SJCRH30 (cell line): ENCODE measurements at regions not wholly inside any gene's neighbourhood (a gene's known extent, or its start where the extent isn't known, plus 50 kb on each side); places are given as distances from the start of the nearest gene placed in this dataset.
"Not testable (repeated sequence)": the region's sequence is repeated elsewhere in the genome, so short reads cannot be mapped to it uniquely, and the experiment has no call there.

ENCODE experiments used
- DNase-seq, 2 experiments: peaks; one replicate each; pipeline ENCODE4 v3.0.0-alpha.2; 2015 to 2020
- H3K27ac ChIP-seq: fragments of 250-450 bp; sonication (Bioruptor Pico); 2 replicates; pipeline ENCODE4 v1.5.1; 2020; ENCODE audit warnings: mild to moderate bottlenecking, moderate library complexity
- H3K27me3 ChIP-seq: fragments of 250-450 bp; sonication (Bioruptor Pico); 2 replicates; pipeline ENCODE4 v1.5.1; 2020; ENCODE audit warnings: mild to moderate bottlenecking, moderate library complexity
- H3K36me3 ChIP-seq: fragments of 250-450 bp; sonication (Bioruptor Pico); 2 replicates; pipeline ENCODE4 v1.5.1; 2020; ENCODE audit warnings: mild to moderate bottlenecking, moderate library complexity
- H3K4me1 ChIP-seq: fragments of 250-450 bp; sonication (Bioruptor Pico); 2 replicates; pipeline ENCODE4 v1.5.1; 2020; ENCODE audit warnings: mild to moderate bottlenecking, moderate library complexity
- H3K4me3 ChIP-seq: fragments of 250-450 bp; sonication (Bioruptor Pico); 2 replicates; pipeline ENCODE4 v1.5.1; 2020; ENCODE audit warnings: mild to moderate bottlenecking, moderate library complexity
- H3K9me3 ChIP-seq: fragments of 250-450 bp; sonication (Bioruptor Pico); replicated peaks from 2 replicates; pipeline ENCODE4 v1.5.1; 2020; ENCODE audit warnings: mild to moderate bottlenecking, moderate library complexity

DNA sequence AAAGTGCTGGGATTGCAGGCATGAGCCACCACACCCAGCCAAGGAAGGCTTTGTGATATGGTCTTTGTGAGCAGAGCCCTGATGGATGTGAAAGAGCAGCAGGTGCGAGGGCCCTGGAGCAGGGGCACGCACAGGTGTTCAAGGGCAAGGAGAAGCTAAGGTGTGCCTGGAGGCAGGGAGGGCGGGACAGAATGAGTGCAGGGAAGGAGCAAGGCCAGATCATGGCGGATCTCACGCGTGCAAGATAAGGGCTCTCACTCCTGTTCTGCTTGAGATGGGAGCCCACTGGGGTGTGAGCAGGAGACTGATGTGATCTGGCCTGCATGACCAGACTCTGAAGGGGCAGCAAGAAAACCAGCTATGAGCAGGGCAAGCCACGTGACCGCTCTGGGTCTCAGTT is 295.0 kb downstream of the GOLGA6L6 start:
- DNase-seq, H3K4me3 ChIP-seq, H3K36me3 ChIP-seq, H3K4me1 ChIP-seq, H3K9me3 ChIP-seq, H3K27ac ChIP-seq, H3K27me3 ChIP-seq: not testable (repeated sequence)

DNA sequence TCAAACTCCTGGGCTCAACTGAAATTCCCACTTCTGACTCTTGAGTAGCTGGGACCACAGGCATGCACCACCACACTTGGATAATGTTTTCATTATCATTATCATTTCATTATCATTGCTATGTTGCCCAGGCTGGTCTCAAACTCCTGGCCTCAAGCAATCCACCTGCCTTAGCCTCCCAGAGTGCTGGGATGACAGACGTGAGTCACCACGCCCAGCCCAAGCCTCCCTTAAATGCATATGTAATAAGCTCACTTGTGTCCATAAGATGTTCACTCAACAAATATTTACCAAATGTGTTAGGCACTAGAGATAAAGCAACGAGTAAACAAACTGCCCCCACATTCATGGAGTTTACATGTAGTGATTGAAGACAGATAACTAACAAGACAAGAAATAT is 295.7 kb downstream of the GOLGA6L6 start:
- not testable (repeated sequence) for H3K9me3 ChIP-seq, DNase-seq

DNA sequence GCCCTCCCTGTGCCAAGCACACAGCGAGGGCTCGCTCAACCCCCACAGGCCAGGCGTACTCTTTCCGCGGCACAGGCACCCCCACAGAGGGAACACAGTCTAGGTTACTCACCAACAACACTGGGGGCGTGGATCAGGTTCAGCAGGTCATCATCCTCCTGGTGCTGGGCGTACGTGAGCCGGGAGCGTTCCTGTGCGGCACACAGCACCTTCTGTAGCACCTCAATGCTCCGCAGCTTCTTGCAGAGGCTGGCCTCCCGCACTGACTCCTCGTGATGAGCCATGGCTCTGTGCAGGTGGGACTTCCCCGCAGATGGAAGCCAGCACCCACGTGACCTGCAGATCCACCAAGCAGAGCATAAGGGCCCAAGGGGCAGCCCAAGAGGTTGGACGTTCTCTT is 296.8 kb downstream of the GOLGA6L6 start:
- not testable (repeated sequence) for DNase-seq, H3K4me1 ChIP-seq, H3K9me3 ChIP-seq, H3K36me3 ChIP-seq, H3K27me3 ChIP-seq, H3K27ac ChIP-seq, H3K4me3 ChIP-seq

More for the DNA sequence above, 295.7 kb downstream of the GOLGA6L6 start:
- H3K36me3 ChIP-seq, H3K4me1 ChIP-seq, H3K27ac ChIP-seq, H3K4me3 ChIP-seq, H3K27me3 ChIP-seq: not testable (repeated sequence)

- H3K9me3 ChIP-seq, DNase-seq, H3K27ac ChIP-seq, H3K36me3 ChIP-seq, H3K4me3 ChIP-seq, H3K4me1 ChIP-seq, H3K27me3 ChIP-seq: not testable (repeated sequence)
These were observed 297.9 kb downstream of the GOLGA6L6 start for GRCh38 chr15:20243486-20244240.

DNA sequence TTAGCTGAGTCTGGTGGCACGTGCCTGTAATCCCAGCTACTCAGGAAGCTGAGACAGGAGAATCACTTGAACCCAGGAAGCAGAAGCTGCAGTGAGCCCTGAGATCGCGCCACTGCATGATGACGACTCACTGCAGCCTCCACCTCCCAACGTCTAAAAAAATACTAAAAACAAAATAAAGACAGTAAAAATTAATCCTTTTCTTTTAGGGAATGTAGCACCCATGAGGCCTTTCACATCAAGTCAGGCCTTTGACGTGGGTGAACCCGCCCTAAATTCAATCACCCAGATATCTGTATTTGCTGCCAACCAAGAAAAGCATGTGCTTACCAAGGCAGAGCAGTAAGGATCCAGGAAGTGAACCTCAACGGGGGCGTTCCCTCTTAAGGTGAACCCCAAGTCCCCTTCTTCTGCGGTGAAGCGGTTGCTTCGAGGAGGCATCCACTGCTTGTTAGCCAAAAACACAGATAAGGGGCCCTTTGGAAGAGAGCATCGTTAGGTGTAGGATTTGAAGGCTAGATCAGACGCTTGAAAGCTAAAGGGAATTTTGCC is 301.2 kb downstream of the GOLGA6L6 start:
- not testable (repeated sequence) for DNase-seq, H3K9me3 ChIP-seq

DNA sequence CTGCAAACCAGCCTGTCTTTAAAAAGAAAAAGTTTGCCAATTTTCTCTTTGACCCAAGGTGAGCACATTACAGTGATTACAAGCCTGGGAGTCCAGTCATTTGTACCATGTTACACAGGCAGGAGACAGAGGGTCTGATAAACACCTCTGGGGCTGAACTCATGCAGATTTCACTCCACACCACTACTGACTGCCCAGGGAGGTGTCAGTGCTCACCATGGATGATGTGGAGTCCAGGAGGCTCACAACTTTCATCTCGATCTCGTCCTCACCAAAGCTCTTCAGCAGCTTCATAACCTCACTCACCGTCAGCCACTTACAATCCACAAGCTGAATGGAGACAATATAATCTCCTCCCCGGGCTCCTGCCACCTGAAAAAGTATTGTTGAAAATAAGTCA is 302.4 kb downstream of the GOLGA6L6 start:
- H3K27ac ChIP-seq, H3K27me3 ChIP-seq, H3K9me3 ChIP-seq, H3K4me1 ChIP-seq, H3K36me3 ChIP-seq, H3K4me3 ChIP-seq, DNase-seq: not testable (repeated sequence)

More for the DNA sequence above, 301.2 kb downstream of the GOLGA6L6 start:
- not testable (repeated sequence) for H3K4me1 ChIP-seq, H3K27ac ChIP-seq, H3K36me3 ChIP-seq, H3K4me3 ChIP-seq, H3K27me3 ChIP-seq

GRCh38 chr15:20237256-20238020 is 304.2 kb downstream of the GOLGA6L6 start:
- not testable (repeated sequence) for H3K9me3 ChIP-seq, H3K27ac ChIP-seq, H3K4me1 ChIP-seq, H3K4me3 ChIP-seq, H3K36me3 ChIP-seq, H3K27me3 ChIP-seq, DNase-seq

DNA sequence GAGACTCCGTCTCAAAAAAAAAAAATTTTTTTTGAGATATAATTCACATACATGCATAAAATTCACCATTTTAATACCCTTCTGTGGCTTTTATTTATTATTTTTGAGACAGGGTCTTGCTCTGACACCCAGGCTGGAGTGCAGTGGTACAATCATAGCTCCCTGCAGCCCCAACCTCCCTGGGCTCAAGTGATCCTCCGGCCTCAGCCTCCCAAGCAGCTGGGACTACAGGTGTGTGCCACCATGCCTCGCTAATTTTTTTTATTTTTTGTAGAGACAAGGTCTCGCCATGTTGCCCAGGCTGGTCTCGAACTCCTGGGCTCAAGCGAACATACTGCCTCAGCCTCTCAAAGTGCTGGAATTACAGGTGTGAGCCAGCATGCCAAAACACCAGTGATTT is 305.9 kb downstream of the GOLGA6L6 start:
- H3K27ac ChIP-seq, H3K4me1 ChIP-seq, DNase-seq, H3K27me3 ChIP-seq, H3K4me3 ChIP-seq, H3K9me3 ChIP-seq, H3K36me3 ChIP-seq: not testable (repeated sequence)

DNA sequence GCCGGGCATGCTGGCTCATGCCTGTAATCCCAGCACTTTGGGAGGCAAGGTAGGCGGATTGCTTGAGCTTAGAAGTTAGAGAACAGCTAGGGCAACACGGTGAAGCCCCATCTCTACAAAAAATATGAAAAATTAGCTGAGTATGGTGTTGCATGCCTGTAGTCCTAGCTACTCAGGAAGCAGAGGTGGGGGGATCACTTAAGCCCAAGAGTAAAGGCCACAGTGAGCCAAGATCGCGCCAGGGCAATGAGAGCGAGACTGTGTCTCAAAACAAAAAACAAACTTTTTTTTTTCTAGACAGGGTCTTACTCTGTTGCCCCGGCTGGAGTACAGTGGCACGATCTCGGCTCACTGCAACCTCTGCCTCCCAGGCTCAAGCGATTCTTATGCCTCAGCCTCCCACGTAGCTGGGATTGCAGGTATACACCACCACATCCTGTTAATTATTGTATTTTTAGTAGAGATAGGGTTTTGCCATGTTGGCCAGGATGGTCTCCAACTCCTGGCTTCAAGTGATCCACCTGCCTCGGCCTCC is 307.5 kb downstream of the GOLGA6L6 start:
- H3K27me3 ChIP-seq, H3K27ac ChIP-seq, H3K4me3 ChIP-seq, H3K36me3 ChIP-seq, H3K9me3 ChIP-seq, H3K4me1 ChIP-seq, DNase-seq: not testable (repeated sequence)

- DNase-seq, H3K27ac ChIP-seq, H3K27me3 ChIP-seq, H3K36me3 ChIP-seq, H3K9me3 ChIP-seq, H3K4me1 ChIP-seq, H3K4me3 ChIP-seq: not testable (repeated sequence)
These were observed 309.1 kb downstream of the GOLGA6L6 start for GRCh38 chr15:20232457-20232856.

- not testable (repeated sequence) for H3K9me3 ChIP-seq, H3K27ac ChIP-seq, H3K4me3 ChIP-seq, H3K27me3 ChIP-seq, H3K36me3 ChIP-seq, DNase-seq, H3K4me1 ChIP-seq
These were observed 310.9 kb downstream of the GOLGA6L6 start for GRCh38 chr15:20230656-20231055.

GRCh38 chr15:20228791-20229190 is 312.8 kb downstream of the GOLGA6L6 start:
- H3K27me3 ChIP-seq, DNase-seq, H3K4me3 ChIP-seq, H3K9me3 ChIP-seq, H3K27ac ChIP-seq, H3K36me3 ChIP-seq, H3K4me1 ChIP-seq: not testable (repeated sequence)

DNA sequence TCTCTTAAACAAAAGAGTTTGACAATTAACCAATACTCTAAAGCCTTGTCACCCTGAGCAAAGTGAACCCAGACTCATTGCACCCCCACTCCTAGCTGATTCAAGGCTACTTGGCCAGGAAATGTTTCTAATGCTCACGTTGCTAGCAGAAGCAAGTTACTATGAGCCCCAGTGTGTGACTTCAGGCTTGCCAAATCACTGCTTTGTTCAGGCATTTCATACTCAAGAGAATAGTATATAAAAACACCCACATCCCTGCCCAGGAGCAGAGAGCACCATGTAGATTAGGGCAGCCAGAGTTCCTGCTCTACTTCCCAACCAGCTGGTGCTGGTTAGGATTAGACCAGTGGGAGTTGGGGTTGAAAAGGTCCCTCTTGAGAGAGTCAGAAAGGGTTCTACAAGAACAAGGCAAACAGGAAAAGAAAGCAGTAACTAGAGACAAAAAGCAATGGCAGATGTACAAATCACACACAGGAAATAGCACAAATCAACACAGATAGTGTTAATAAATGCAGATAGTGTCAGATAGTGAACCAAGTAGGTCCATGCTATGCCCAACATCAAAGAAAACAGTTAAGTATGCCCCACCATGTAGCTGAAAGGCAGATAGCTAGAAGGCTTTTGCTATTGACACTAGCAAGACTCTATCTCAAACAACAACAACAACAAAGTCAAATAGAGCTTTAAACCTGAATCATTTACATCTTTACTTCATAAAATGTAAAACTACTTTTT is 314.3 kb downstream of the GOLGA6L6 start:
- not testable (repeated sequence) for DNase-seq, H3K27me3 ChIP-seq, H3K27ac ChIP-seq, H3K36me3 ChIP-seq, H3K4me3 ChIP-seq, H3K9me3 ChIP-seq, H3K4me1 ChIP-seq

DNA sequence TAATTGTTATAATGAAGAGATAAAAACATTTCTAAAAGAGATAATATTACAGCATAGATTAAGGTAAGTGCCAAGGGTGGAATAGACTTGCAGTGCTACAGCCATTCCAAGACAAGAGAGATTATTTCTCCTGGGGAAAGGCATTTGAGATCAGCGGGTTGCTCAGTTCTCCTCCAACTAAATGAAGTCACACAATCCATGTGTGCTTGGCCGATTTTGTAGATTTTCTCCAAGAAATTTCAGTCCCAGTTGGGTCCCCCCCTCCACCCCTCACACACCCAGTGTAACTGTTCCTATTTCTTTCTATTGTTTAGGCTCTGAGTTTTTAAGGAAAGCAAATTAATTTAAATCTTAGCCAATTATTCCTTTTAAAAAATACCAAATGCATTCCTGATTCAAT is 315.1 kb downstream of the GOLGA6L6 start:
- H3K4me1 ChIP-seq, DNase-seq: not testable (repeated sequence)

DNA sequence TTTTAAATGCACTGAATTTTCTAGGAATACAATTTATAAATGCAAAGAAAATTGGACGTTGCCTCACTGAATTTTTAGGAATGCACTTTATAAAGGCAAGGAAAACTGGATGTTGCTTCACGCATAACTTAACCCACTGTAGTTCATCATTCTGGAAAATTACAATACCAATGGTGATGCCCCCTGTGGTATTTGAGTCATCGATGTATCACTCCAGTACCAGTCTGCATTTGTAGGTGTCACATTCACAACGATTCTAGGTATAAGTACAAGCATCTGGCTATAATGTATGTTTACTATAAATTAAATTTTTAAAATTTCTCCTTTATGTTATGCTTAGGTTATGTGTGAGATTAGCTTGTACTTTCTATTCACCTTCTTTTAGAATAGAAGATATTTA is 320.5 kb downstream of the GOLGA6L6 start:
- H3K27me3 ChIP-seq, H3K4me1 ChIP-seq, H3K27ac ChIP-seq, H3K4me3 ChIP-seq, DNase-seq, H3K36me3 ChIP-seq, H3K9me3 ChIP-seq: not testable (repeated sequence)

More for the DNA sequence above, 315.1 kb downstream of the GOLGA6L6 start:
- not testable (repeated sequence) for H3K36me3 ChIP-seq, H3K27me3 ChIP-seq, H3K9me3 ChIP-seq, H3K4me3 ChIP-seq, H3K27ac ChIP-seq
